ENCODE measurements at regions not wholly inside any gene's neighbourhood (a gene's known extent, or its start where the extent isn't known, plus 50 kb on each side); places are given as distances from the start of the nearest gene placed in this dataset.

GRCh38 chr4:163816494-163816893, 322.0 kb downstream of the TMA16 start:
- H3K36me3 Mint-ChIP-seq: no peaks in the 10 kb centered on the region

DNA sequence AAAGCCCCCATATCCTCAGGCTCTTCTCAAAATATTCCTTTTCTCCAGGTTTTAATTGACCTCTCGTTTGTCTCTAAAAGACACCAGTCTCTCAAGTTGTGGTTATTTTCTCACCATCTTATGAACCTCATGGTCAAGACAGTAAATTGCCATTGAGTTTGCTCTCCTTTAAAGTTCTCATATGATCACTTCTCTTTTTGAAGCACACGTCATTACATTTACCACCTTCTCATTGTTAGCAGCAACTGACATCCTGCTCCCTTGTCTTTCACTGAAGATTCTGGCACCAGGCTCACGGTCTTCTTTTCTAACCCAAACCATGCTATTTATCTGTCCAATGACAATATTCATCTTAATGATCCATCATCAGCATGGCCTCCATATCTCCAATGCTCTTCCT, 324.2 kb downstream of the TMA16 start:
- Histone ChIP-seq H3K9ac (ENCODE audit: insufficient read depth, low read length, poor library complexity, severe bottlenecking) (no peak overlapping the region), H3K4me2 (replicated peaks; ENCODE audit: extremely low read depth, low read length, poor library complexity, severe bottlenecking) (no peak overlapping the region), H3K9me3 (replicated peaks in 1 of 2; ENCODE audit: control insufficient read depth in 1 of 2, insufficient read depth in 1 of 2, low read length in 2 of 2) (no peaks in the 10 kb centered on the region), H3K27ac (ENCODE audit: low read depth in 1 of 2, low read length in 2 of 2) (no peak overlapping the region), H3K27me3 (ENCODE audit: control insufficient read depth in 2 of 2, insufficient read depth in 2 of 2, low read length in 2 of 2) (no peaks in the 10 kb centered on the region), H4K20me1 (ENCODE audit: insufficient read depth, low read length) (no peaks in the 10 kb centered on the region), H3K4me1 (ENCODE audit: control insufficient read depth in 1 of 2, insufficient read depth in 2 of 2, low read length in 2 of 2) (no peaks in the 10 kb centered on the region), H3K36me3 (replicated peaks in 1 of 2; ENCODE audit: control insufficient read depth in 1 of 2, insufficient read depth in 2 of 2, low read length in 2 of 2) (no peaks in the 10 kb centered on the region), H2AFZ (ENCODE audit: insufficient read depth, low read depth, low read length, poor library complexity, severe bottlenecking) (no peak overlapping the region), H3K79me2 (ENCODE audit: insufficient read depth, low read length) (no peaks in the 10 kb centered on the region), H3K4me3 (replicated peaks in 1 of 3; ENCODE audit: low read depth in 2 of 3, low read length in 3 of 3) (no peak overlapping the region)
- H3K4me1 Mint-ChIP-seq: no peaks in the 10 kb centered on the region
- H3K4me3 Mint-ChIP-seq: no peak overlapping the region
- intact Hi-C loops (cut with micrococcal nuclease): no loop called here
- WGBS (ENCODE audit: insufficient coverage): 72% methylated on average over 3 of the region's 3 CpGs
- H3K9me3 Mint-ChIP-seq: no peaks in the 10 kb centered on the region
- TF ChIP-seq, protein P1, sequence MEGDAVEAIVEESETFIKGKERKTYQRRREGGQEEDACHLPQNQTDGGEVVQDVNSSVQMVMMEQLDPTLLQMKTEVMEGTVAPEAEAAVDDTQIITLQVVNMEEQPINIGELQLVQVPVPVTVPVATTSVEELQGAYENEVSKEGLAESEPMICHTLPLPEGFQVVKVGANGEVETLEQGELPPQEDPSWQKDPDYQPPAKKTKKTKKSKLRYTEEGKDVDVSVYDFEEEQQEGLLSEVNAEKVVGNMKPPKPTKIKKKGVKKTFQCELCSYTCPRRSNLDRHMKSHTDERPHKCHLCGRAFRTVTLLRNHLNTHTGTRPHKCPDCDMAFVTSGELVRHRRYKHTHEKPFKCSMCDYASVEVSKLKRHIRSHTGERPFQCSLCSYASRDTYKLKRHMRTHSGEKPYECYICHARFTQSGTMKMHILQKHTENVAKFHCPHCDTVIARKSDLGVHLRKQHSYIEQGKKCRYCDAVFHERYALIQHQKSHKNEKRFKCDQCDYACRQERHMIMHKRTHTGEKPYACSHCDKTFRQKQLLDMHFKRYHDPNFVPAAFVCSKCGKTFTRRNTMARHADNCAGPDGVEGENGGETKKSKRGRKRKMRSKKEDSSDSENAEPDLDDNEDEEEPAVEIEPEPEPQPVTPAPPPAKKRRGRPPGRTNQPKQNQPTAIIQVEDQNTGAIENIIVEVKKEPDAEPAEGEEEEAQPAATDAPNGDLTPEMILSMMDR (IDR thresholded peaks at IDR 0.05): no peak
- H3K27me3 Mint-ChIP-seq (ENCODE audit: low read depth in 3 of 3): no peaks in the 10 kb centered on the region
- no peak overlapping the region for H3K27ac Mint-ChIP-seq
- no peak for DNase-seq
- H3K36me3 Mint-ChIP-seq: no peaks in the 10 kb centered on the region

More at GRCh38 chr4:163816494-163816893, 322.0 kb downstream of the TMA16 start:
- H3K79me2 ChIP-seq (ENCODE audit: insufficient read depth, low read length): no peaks in the 10 kb centered on the region
- no peak overlapping the region for H3K27ac ChIP-seq (ENCODE audit: low read depth in 1 of 2, low read length in 2 of 2)
- intact Hi-C loops (cut with micrococcal nuclease): no loop called here
- no peaks in the 10 kb centered on the region for H3K4me1 ChIP-seq (ENCODE audit: control insufficient read depth in 1 of 2, insufficient read depth in 2 of 2, low read length in 2 of 2)
- Mint-ChIP-seq H3K27ac (no peak overlapping the region), H3K9me3 (no peaks in the 10 kb centered on the region), H3K27me3 (ENCODE audit: low read depth in 3 of 3) (no peaks in the 10 kb centered on the region), H3K4me1 (no peaks in the 10 kb centered on the region), H3K4me3 (no peak overlapping the region)
- TF ChIP-seq, protein P1 (IDR thresholded peaks at IDR 0.05): no peak
- H3K4me2 ChIP-seq (replicated peaks; ENCODE audit: extremely low read depth, low read length, poor library complexity, severe bottlenecking): no peak overlapping the region
- H3K9ac ChIP-seq (ENCODE audit: insufficient read depth, low read length, poor library complexity, severe bottlenecking): no peak overlapping the region
- no peaks in the 10 kb centered on the region for H4K20me1 ChIP-seq (ENCODE audit: insufficient read depth, low read length)
- H3K9me3 ChIP-seq (replicated peaks in 1 of 2; ENCODE audit: control insufficient read depth in 1 of 2, insufficient read depth in 1 of 2, low read length in 2 of 2): no peaks in the 10 kb centered on the region
- no peaks in the 10 kb centered on the region for H3K36me3 ChIP-seq (replicated peaks in 1 of 2; ENCODE audit: control insufficient read depth in 1 of 2, insufficient read depth in 2 of 2, low read length in 2 of 2)
- H3K4me3 ChIP-seq (replicated peaks in 1 of 3; ENCODE audit: low read depth in 2 of 3, low read length in 3 of 3): no peak overlapping the region
- H3K27me3 ChIP-seq (ENCODE audit: control insufficient read depth in 2 of 2, insufficient read depth in 2 of 2, low read length in 2 of 2): no peaks in the 10 kb centered on the region
- WGBS (ENCODE audit: insufficient coverage): no CpG with 5 or more reads among the region's 1 CpG
- DNase-seq: no peak
- no peak overlapping the region for H2AFZ ChIP-seq (ENCODE audit: insufficient read depth, low read depth, low read length, poor library complexity, severe bottlenecking)

Measured in CD14-positive monocyte (primary cell).